Posterior vena cava (tissue), 2 donors: ENCODE measurements at regions not wholly inside any gene's neighbourhood (a gene's known extent, or its start where the extent isn't known, plus 50 kb on each side); places are given as distances from the start of the nearest gene placed in this dataset.

Experiments used
- DNase-seq: peaks from one replicate; pipeline ENCODE4 v3.0.0-alpha.2; 2020; ENCODE audit warnings: low spot score
- intact Hi-C, 2 donors: fragments of 100-400 bp; cut with DNase I; formaldehyde crosslinking; loops; one replicate each; pipeline versions ENCODE4 v1.14.1 to v1.14.2; 2022 to 2023
- donor health status: DM: yes; HTN: yes; CAD: no.
- donor health status: DM: yes; HTN: yes; CAD: no.

DNA sequence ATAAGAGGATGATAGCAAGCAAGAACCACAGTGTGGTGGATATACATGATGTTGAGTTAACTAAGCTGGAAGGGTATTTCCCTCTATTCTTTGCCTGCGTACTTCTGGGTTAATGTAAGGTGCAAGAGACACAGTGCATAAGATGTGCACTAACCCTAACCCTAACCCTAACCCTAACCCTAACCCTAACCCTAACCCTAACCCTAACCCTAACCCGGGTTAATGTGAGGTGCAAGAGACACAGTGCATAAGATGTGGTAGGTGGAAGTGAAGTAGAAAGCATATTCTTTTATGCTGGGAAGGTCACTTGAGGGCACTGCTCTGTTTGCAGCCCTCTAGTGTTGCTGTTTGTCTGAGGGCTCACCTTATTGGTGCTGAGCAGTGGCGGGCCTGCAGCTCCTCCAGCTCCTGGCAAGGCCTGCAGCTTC is 181.5 kb upstream of the ITGA4 start:
- no peak for DNase-seq

DNA sequence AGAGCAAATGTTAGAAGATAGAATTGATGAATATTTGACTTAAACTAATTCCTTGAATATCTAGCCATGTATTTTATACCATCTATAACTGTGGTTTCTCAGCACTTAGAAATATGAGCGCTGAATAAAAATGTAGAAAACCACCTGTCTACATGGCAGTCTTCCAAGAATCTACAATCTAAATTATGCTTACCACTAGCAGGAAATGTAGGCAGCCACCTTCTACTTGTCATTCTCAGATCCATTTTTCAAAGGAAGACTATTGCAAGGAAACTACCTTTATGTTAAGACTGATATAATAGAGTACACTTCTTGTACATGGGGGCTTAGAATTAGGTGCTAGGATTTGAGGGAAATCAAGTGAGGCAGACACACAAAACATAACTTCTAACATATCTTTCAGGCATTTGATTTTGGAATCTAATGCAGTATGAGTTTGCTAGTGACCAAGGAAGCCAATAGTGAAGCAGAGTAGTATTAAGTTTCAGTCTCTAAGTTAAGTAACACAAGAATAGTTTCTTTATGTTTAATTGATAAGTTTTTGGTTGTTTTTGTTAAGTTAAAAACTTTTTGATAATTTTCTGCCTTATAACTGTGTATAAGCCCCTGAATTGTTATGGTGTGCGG is 175.9 kb upstream of the ITGA4 start:
- no peak for DNase-seq
- intact Hi-C loops: no loop called here

More for the DNA sequence above, 181.5 kb upstream of the ITGA4 start:
- intact Hi-C loops: no loop called here

DNA sequence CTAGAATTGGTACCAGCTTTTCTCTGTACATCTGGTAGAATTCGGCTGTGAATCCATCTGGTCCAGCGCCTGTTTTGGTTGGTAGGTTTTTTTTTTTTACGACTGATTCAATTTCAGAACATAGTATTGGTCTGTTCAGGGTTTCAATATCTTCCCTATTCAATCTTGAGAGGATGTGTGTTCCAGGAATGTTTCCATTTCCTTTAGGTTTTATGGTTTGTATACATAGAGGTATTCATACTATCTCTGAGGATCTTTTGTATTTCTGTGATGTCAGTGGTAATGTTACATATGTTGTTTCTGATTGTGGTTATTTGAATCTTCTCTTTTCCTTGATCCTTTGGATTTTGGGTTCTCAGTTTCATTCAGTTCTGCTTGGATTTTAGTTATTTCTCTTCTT is 172.1 kb upstream of the ITGA4 start:
- intact Hi-C loops: no loop called here

GRCh38 chr2:181289698-181290097 is 167.5 kb upstream of the ITGA4 start:
- intact Hi-C loops: no loop called here
- DNase-seq: no peak

More for the DNA sequence above, 172.1 kb upstream of the ITGA4 start:
- no peak for DNase-seq

DNA sequence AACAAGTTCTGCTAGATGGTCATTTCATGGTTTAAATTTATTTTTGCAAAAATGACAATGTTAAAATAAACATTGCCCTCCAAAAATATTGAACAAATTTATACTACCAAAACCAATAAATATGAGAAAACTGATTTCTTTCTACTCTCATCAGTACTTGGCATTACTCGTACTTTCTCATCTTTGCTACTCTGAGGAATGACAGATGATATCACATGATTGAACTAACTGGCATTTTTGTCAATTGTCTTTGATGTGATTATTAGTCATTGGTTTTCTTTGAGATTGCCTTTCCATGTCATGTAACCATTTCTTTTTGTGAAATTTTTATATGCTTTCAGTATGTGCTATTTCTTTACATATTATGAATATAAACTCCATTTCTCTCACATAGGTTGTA is 167.0 kb upstream of the ITGA4 start:
- intact Hi-C loops: no loop called here

DNA sequence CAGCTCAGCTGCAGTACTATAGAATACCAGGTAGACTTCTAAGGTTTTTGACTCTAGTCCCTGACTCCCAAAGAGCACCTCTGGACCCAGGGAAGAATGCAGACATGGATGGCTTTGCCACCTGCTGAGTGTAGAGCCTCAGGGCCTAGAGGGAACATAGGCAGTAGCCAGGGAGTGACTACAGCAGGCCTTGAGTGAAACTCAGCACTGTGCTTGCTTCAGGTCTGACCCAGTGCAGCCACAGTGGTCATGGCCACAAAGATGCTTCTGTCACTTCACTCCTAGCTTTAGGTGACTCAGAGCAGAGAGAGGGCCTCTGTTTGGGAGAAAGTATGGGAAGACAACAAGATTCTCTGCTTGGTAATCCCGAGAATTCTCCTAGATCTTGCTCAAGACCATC is 162.2 kb upstream of the ITGA4 start:
- intact Hi-C loops: no loop called here
- DNase-seq: no peak

More for the DNA sequence above, 167.0 kb upstream of the ITGA4 start:
- DNase-seq: no peak

DNA sequence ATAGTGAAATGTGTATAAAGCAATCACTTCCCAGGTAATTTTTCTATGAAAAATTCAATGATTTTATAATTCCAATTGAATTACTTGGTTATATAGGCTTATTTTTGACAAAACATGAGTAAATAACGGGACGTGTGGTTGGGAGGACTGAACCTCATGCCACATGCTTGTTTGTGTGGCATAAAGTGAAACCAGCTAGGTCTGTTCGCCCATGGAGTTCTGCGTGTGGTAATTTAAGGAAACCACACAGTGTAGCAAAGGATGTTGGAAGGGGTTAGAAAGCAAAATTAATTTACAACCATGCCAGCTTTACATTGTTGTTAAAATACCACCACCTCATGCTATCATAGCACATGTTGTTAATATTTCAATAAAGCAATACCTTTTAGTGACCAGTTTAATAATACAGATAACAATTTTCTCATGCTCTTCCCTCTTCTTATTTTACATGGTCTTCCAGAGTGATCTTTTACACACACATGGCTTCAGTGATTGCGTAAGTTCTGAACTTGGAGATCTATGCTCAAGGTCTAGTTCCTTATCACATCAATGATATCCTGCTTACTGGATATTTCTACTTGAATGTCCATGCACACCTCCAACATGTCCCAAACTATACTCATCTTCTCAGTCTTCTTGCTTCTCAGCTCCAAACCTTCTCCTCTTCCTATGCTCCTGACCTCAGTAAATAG is 156.4 kb upstream of the ITGA4 start:
- intact Hi-C loops: no loop called here
- DNase-seq: no peak

- intact Hi-C loops: no loop called here
- DNase-seq: no peak
Observed at GRCh38 chr2:181304011-181304844, 153.0 kb upstream of the ITGA4 start.

DNA sequence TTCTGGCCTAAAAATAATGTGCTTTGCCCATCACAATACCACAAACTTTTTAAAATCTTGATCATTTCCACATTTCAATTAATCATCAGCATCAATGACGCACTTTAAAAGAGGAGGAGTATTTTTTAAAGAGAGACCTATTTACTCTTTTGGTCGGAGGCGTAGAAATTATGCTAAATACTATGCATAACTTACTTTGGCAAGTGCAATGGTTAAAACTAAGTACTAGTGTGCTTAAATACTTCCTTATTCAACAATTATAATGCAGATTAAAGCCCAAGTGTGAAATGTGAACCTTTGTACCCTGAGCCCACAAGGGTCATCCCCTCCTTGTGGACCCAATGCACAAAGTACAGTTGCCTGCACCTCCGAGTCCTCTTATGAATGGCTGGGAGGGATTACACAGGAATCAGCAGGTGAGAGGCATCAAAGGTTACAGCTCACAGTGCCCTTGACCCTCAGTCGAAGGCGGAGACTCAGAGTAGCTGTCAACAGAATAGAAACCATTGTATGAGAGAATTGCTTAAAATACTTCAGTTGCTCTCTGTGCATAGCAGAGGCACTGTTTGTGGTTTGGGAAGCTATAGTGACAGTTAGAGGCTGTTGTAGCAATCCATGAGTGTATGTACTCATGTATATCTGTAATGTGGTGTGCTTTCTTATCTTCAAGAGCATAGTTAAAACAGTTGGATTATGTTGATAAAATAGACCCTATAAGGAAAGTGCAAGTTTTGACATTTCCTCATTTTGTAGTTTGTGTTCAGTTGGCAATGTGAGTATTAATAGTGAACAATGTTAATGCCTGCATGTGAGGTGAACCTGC is 151.7 kb upstream of the ITGA4 start:
- intact Hi-C loops: no loop called here
- DNase-seq: no peak

DNA sequence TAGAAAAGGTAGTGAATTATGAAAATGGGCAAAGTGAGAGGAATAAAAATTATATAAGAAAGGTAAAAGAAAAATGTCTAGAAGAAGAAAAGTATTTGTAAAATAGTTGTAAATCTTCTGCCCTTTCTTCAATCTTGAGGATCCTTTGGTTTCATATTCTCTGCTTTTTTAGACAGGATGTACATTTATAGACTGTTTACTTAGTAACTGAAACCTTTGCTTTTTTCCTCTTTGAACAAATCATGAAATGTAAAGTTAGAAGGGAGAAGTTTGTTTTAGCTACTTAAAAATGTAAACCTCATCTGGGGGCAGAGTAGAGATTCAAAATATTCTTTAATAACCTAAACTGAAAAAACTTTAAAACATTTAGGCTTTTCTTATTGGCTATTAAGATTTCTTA is 150.4 kb upstream of the ITGA4 start:
- no peak for DNase-seq
- intact Hi-C loops: no loop called here

DNA sequence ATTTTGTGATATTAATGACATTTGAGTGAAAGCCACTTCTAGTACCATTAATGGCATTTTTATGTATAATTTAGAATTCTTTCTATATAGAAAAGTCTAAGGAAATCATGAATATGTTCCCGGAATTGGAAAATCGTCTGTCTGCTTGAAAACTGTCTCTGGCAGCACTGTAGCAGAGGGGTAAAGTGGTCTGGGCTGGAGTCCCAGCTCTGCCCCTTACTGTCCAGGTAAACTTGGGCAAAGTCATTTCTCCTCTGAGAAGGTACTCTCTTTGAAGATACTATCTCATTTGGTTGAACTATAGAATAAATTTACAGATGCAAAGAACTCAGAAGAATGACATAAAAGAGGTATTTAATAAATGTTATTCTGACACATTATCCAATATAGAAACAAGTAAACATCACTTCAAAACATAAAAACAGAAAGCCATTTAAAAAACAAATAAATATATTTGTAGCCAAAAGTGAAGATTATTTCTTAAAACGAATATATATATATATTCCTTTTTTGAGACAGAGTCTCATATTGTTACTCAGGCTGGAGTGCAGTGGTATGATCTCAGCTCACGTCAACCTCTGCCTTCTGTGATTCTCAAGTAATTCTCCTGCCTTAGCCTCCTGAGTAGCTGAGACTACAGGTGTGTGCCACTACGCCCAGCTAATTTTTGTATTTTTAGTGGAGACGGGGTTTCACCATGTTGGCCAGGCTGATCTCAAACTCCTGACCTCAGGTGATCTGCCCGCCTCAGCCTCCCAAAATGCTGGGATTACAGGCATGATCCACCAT is 149.8 kb upstream of the ITGA4 start:
- intact Hi-C loops: no loop called here
- DNase-seq: no peak

- intact Hi-C loops: no loop called here
- DNase-seq: no peak
Observed at GRCh38 chr2:181308766-181309515, 148.2 kb upstream of the ITGA4 start.

GRCh38 chr2:181309586-181309985 is 147.6 kb upstream of the ITGA4 start:
- intact Hi-C loops: no loop called here
- DNase-seq: no peak

GRCh38 chr2:181310967-181311366 is 146.2 kb upstream of the ITGA4 start:
- intact Hi-C loops: no loop called here
- no peak for DNase-seq

DNA sequence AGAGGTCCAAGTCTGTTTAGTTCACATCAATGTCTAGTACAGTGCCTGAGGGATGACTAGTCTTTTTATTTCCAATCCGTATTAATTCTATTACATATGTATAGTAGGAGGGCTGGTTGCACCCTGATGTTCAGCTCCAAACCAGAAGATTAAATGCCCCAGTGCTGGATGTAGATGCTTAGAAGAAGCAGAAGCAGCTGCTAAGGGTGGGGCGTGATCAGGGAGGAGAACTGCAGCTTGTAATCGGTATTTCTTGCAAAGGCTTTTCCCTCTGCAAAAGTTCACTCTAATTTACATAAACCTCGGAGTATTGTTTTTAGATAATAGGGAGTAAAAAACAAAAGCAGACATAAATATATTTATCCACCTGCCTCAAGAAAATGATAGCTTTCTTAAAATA is 145.3 kb upstream of the ITGA4 start:
- intact Hi-C loops: no loop called here

GRCh38 chr2:181312515-181312927 is 144.7 kb upstream of the ITGA4 start:
- intact Hi-C loops: no loop called here

More for the DNA sequence above, 145.3 kb upstream of the ITGA4 start:
- DNase-seq: no peak

DNA sequence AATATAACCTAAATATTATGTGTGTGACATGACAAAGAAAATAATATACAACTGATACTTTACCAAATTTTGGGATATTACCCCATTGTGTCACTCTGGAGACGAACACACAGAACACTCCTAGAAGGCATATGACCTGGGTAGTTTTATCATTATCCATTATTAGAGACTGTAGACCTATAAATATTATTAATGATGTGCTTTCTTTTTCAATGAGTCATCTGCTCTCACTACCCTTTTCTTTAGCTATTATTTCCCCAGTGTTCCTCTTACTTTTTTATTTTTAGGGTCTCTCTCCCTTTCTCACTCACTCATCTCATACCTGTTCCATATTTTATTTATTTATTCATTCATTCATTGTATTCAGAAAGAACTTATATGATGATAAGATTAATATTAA is 143.3 kb upstream of the ITGA4 start:
- intact Hi-C loops: no loop called here
- no peak for DNase-seq

More at GRCh38 chr2:181312515-181312927, 144.7 kb upstream of the ITGA4 start:
- DNase-seq: no peak

- DNase-seq: no peak
- intact Hi-C loops: no loop called here
Observed at GRCh38 chr2:181314551-181314950, 142.6 kb upstream of the ITGA4 start.
